Keratinocyte (primary cell): ENCODE measurements at regions not wholly inside any gene's neighbourhood (a gene's known extent, or its start where the extent isn't known, plus 50 kb on each side); places are given as distances from the start of the nearest gene placed in this dataset.

Source experiments
- EZH2 ChIP-seq: IDR thresholded peaks from one replicate; pipeline ENCODE4 v1.6.1; 2012; ENCODE audit warnings: inconsistent platforms, mild to moderate bottlenecking, low read length, moderate library complexity
- TF ChIP-seq, protein P1 (sequence below), 3 experiments: IDR thresholded peaks in 1 of 3; conservative IDR thresholded peaks in 1 of 3; optimal IDR thresholded peaks in 1 of 3; 2 replicates in 2 of 3; 3 replicates in 1 of 3; pipeline versions ENCODE3 to v1.5.1; 2011; ENCODE audit warnings: low read length in 3 of 3, mild to moderate bottlenecking in 3 of 3, moderate library complexity in 2 of 3, control low read depth in 1 of 3, inconsistent platforms in 1 of 3; ENCODE audit not compliant: insufficient read depth in 2 of 3; ENCODE audit errors: extremely low read depth in 1 of 3

DNA sequence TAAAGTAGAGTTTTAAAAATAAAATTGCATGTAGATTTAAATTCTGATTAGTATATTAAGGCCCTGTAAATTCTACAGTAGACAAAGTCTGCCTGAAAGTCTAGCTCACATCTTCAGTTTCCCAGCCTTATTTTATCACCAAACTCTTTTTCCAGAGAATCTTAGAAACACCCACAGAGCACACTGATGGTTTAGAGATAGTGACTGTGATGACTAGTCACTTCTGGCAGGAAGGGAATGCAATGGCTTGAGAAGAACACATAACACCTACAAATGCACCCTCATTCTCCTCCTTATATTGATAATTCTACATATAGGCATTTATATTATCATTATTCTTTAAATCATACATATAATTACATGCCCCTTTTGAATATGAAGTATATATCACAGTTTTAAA is 232.9 kb downstream of the ARAP2 start:
- TF ChIP-seq, protein P1, sequence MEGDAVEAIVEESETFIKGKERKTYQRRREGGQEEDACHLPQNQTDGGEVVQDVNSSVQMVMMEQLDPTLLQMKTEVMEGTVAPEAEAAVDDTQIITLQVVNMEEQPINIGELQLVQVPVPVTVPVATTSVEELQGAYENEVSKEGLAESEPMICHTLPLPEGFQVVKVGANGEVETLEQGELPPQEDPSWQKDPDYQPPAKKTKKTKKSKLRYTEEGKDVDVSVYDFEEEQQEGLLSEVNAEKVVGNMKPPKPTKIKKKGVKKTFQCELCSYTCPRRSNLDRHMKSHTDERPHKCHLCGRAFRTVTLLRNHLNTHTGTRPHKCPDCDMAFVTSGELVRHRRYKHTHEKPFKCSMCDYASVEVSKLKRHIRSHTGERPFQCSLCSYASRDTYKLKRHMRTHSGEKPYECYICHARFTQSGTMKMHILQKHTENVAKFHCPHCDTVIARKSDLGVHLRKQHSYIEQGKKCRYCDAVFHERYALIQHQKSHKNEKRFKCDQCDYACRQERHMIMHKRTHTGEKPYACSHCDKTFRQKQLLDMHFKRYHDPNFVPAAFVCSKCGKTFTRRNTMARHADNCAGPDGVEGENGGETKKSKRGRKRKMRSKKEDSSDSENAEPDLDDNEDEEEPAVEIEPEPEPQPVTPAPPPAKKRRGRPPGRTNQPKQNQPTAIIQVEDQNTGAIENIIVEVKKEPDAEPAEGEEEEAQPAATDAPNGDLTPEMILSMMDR (optimal IDR thresholded peaks at IDR 0.05 in 1 of 3, IDR thresholded peaks at IDR 0.05 in 1 of 3, conservative IDR thresholded peaks at IDR 0.05 in 1 of 3; ENCODE audit: extremely low read depth in 1 of 3, insufficient read depth in 2 of 3, low read length in 3 of 3), result no peak
- TF ChIP-seq EZH2, result no peak
